ENCODE measurements at regions not wholly inside any gene's neighbourhood (a gene's known extent, or its start where the extent isn't known, plus 50 kb on each side); places are given as distances from the start of the nearest gene placed in this dataset.

DNA sequence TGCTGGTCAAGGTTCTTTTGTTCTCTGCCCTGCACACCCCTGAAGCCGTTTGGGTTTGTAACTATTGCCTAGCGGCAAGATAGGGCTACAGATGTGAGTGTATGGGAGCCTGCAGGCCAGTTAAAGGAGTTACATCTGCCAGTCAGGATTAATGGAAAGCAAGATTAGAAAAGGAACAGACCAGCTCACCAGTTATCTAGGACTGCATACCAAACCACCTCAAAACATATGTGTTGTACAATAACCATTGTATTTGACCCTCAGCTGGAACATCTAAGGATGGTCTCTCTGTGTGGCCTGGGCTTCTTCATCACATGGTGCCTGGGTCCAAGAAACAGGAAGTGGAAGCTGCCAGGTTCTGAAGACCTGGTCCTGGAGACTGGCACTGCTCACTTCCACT is 52.5 kb upstream of the FBXO28 start:
- TF ChIP-seq, protein P1, sequence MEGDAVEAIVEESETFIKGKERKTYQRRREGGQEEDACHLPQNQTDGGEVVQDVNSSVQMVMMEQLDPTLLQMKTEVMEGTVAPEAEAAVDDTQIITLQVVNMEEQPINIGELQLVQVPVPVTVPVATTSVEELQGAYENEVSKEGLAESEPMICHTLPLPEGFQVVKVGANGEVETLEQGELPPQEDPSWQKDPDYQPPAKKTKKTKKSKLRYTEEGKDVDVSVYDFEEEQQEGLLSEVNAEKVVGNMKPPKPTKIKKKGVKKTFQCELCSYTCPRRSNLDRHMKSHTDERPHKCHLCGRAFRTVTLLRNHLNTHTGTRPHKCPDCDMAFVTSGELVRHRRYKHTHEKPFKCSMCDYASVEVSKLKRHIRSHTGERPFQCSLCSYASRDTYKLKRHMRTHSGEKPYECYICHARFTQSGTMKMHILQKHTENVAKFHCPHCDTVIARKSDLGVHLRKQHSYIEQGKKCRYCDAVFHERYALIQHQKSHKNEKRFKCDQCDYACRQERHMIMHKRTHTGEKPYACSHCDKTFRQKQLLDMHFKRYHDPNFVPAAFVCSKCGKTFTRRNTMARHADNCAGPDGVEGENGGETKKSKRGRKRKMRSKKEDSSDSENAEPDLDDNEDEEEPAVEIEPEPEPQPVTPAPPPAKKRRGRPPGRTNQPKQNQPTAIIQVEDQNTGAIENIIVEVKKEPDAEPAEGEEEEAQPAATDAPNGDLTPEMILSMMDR (IDR thresholded peaks at IDR 0.05) = no peak
- no peak for TF ChIP-seq POLR2A (IDR thresholded peaks at IDR 0.05)

Data from ovary (tissue), 3 donors.